Activated B cell treated with CpG ODN at 0.5 μM for 24 hours (primary cell): ENCODE measurements at regions not wholly inside any gene's neighbourhood (a gene's known extent, or its start where the extent isn't known, plus 50 kb on each side); places are given as distances from the start of the nearest gene placed in this dataset.

Experiments used
- ATAC-seq: fragments of 200-7000 bp; cut with Tn5 transposase; one replicate; pipeline ENCODE4 v1.10.0; 2021; ENCODE audit warnings: low read depth, mild to moderate bottlenecking, moderate library complexity
- CTCF ChIA-PET: fragments of 350-600 bp; sonication (Branson Sonifier 250); formaldehyde crosslinking; loops from one replicate; lab custom pipeline; 2021; ENCODE audit warnings: antibody characterized with exemption; lab: Charles Lee
- POLR2A ChIA-PET: fragments of 350-600 bp; sonication (Branson Sonifier 250); formaldehyde crosslinking; loops from one replicate; lab custom pipeline; 2021; ENCODE audit warnings: antibody characterized with exemption; lab: Charles Lee
- DNase-seq: peaks from one replicate; pipeline ENCODE4 v3.0.0; 2022
- H3K27ac Mint-ChIP-seq: one replicate; pipeline ENCODE4 v1.8.0; 2020; ENCODE audit warnings: mixed read lengths
- H3K27me3 Mint-ChIP-seq: one replicate; pipeline ENCODE4 v1.8.0; 2021; ENCODE audit warnings: mixed read lengths
- H3K36me3 Mint-ChIP-seq: one replicate; pipeline ENCODE4 v1.8.0; 2021; ENCODE audit warnings: low read depth, mixed read lengths
- H3K4me1 Mint-ChIP-seq: one replicate; pipeline ENCODE4 v1.8.0; 2021; ENCODE audit warnings: mixed read lengths
- H3K4me3 Mint-ChIP-seq: one replicate; pipeline ENCODE4 v1.8.0; 2020; ENCODE audit warnings: mild to moderate bottlenecking, mixed read lengths
- H3K9me3 Mint-ChIP-seq: one replicate; pipeline ENCODE4 v1.8.0; 2020; ENCODE audit warnings: mixed read lengths
- CTCF ChIP-seq: fragments of 200-600 bp; IDR thresholded peaks from one replicate; pipeline ENCODE4 v1.8.0; 2022; ENCODE audit warnings: antibody characterized with exemption, mild to moderate bottlenecking
- intact Hi-C: fragments of 100-400 bp; cut with micrococcal nuclease; formaldehyde crosslinking; loops from one replicate; pipeline ENCODE4 v1.15.1; 2024

GRCh38 chr2:180927030-180927686 is 53.2 kb upstream of the UBE2E3 start:
- Mint-ChIP-seq H3K9me3 (no peaks in the 10 kb centered on the region), H3K27ac (no peak overlapping the region), H3K36me3 (no peaks in the 10 kb centered on the region), H3K4me1 (no peaks in the 10 kb centered on the region), H3K27me3 (peaks cover 5% of the 10 kb centered on the region), H3K4me3 (no peak overlapping the region)
- ATAC-seq = no peak
- no peak for DNase-seq
- CTCF ChIA-PET = no interaction called here
- POLR2A ChIA-PET = no interaction called here
- no peak for TF ChIP-seq CTCF
- intact Hi-C loops = no loop called here

- Mint-ChIP-seq H3K36me3 (no peaks in the 10 kb centered on the region), H3K4me3 (no peak overlapping the region), H3K4me1 (no peaks in the 10 kb centered on the region), H3K9me3 (no peaks in the 10 kb centered on the region), H3K27ac (no peak overlapping the region), H3K27me3 (peaks cover 5% of the 10 kb centered on the region)
- ChIA-PET CTCF (no interaction called here), POLR2A (no interaction called here)
- TF ChIP-seq CTCF = no peak
- no peak for DNase-seq
- no peak for ATAC-seq
- intact Hi-C loops = no loop called here
Observed at GRCh38 chr2:180925700-180926099, 54.7 kb upstream of the UBE2E3 start.

- intact Hi-C loops = loop anchor here (5.0 kb wide), 1 partner anchor 312 kb away; no protein-coding TSS in a partner anchor
- TF ChIP-seq CTCF = no peak
- peaks cover 5% of the 10 kb centered on the region for H3K27me3 Mint-ChIP-seq
- H3K4me3 Mint-ChIP-seq = no peak overlapping the region
- H3K9me3 Mint-ChIP-seq = no peaks in the 10 kb centered on the region
- CTCF ChIA-PET = no interaction called here
- no peak for DNase-seq
- H3K4me1 Mint-ChIP-seq = no peaks in the 10 kb centered on the region
- ATAC-seq = no peak
- no peaks in the 10 kb centered on the region for H3K36me3 Mint-ChIP-seq
- POLR2A ChIA-PET = no interaction called here
- no peak overlapping the region for H3K27ac Mint-ChIP-seq
Observed at GRCh38 chr2:180924063-180924462, 56.3 kb upstream of the UBE2E3 start.

- no peaks in the 10 kb centered on the region for H3K4me1 Mint-ChIP-seq
- H3K27ac Mint-ChIP-seq = no peak overlapping the region
- H3K36me3 Mint-ChIP-seq = no peaks in the 10 kb centered on the region
- DNase-seq (no peak), ATAC-seq (no peak)
- H3K9me3 Mint-ChIP-seq = no peaks in the 10 kb centered on the region
- POLR2A ChIA-PET = no interaction called here
- no peak overlapping the region for H3K4me3 Mint-ChIP-seq
- intact Hi-C loops = no loop called here
- peaks cover 4% of the 10 kb centered on the region for H3K27me3 Mint-ChIP-seq
- TF ChIP-seq CTCF = no peak
- CTCF ChIA-PET = no interaction called here
Observed at GRCh38 chr2:180910831-180911665, 69.4 kb upstream of the UBE2E3 start.

- H3K36me3 Mint-ChIP-seq = no peaks in the 10 kb centered on the region
- CTCF ChIA-PET = no interaction called here
- H3K4me1 Mint-ChIP-seq = no peaks in the 10 kb centered on the region
- H3K27me3 Mint-ChIP-seq = peaks cover 7% of the 10 kb centered on the region
- ATAC-seq (no peak), DNase-seq (no peak)
- H3K4me3 Mint-ChIP-seq = no peak overlapping the region
- POLR2A ChIA-PET = interaction anchor here (0.7 kb wide), 1 partner anchor 23 kb away, joined by 5 read pairs; no protein-coding TSS in a partner anchor
- intact Hi-C loops = no loop called here
- no peaks in the 10 kb centered on the region for H3K9me3 Mint-ChIP-seq
- TF ChIP-seq CTCF = no peak
- no peak overlapping the region for H3K27ac Mint-ChIP-seq
Observed at GRCh38 chr2:180907731-180908130, 72.7 kb upstream of the UBE2E3 start.
